IMR-90 (cell line): ENCODE measurements at regions not wholly inside any gene's neighbourhood (a gene's known extent, or its start where the extent isn't known, plus 50 kb on each side); places are given as distances from the start of the nearest gene placed in this dataset.
A peak's percentile ranks its signal among the peaks of the same experiment; 100 is the strongest.

Source experiments
- ATAC-seq: fragments of 200-7000 bp; cut with Tn5 transposase; 2 replicates; pipeline ENCODE4 v1.9.1; 2020; ENCODE audit warnings: low read depth, mild to moderate bottlenecking, moderate library complexity
- BruUV-seq: library from RNA; stranded (reverse); fragments of 400-500 nt; replicated peaks from 2 replicates; lab custom pipeline; 2021; lab: Mats Ljungman, UMichigan
- CTCF ChIA-PET: fragments of 300-600 bp; formaldehyde crosslinking; extraction: SDS; loops from one replicate; lab custom pipeline; 2021; ENCODE audit warnings: antibody characterized with exemption; lab: Yijun Ruan, JAX
- POLR2A ChIA-PET: fragments of 300-600 bp; sonication (Branson Sonifier 250); formaldehyde crosslinking; loops from one replicate; lab custom pipeline; 2022; ENCODE audit warnings: antibody characterized with exemption; ENCODE audit not compliant: unreplicated experiment; lab: Charles Lee
- DNase-seq: peaks from one replicate; pipeline ENCODE4 v3.0.0; 2013
- H2AFZ ChIP-seq: replicated peaks from 2 replicates; pipeline ENCODE3; 2013; ENCODE audit warnings: low read length, mild to moderate bottlenecking; ENCODE audit not compliant: poor library complexity
- H2AK5ac ChIP-seq: 2 replicates; pipeline ENCODE4 v1.6.1; 2013; ENCODE audit warnings: low read depth, low read length, inconsistent platforms
- H2AK9ac ChIP-seq: replicated peaks from 2 replicates; pipeline ENCODE3; 2013; ENCODE audit warnings: mild to moderate bottlenecking, low read depth, low read length, moderate library complexity; ENCODE audit not compliant: poor library complexity
- H2BK120ac ChIP-seq: 2 replicates; pipeline ENCODE4 v1.6.1; 2013; ENCODE audit warnings: low read depth, low read length, inconsistent platforms
- H2BK15ac ChIP-seq: 3 replicates; pipeline ENCODE4 v1.6.1; 2013; ENCODE audit warnings: low read depth, low read length, inconsistent platforms
- H2BK20ac ChIP-seq: 2 replicates; pipeline ENCODE4 v1.6.1; 2013; ENCODE audit warnings: low read depth, mild to moderate bottlenecking, inconsistent platforms, low read length, moderate library complexity
- H2BK5ac ChIP-seq: 2 replicates; pipeline ENCODE4 v1.6.1; 2013; ENCODE audit warnings: mild to moderate bottlenecking, low read depth, low read length, inconsistent platforms; ENCODE audit not compliant: poor library complexity, severe bottlenecking
- H3K14ac ChIP-seq: replicated peaks from 2 replicates; pipeline ENCODE4 v1.6.1; 2013; ENCODE audit warnings: low read depth, low read length, inconsistent platforms
- H3K18ac ChIP-seq: 2 replicates; pipeline ENCODE4 v1.6.1; 2013; ENCODE audit warnings: low read depth, low read length, control low read depth
- H3K23ac ChIP-seq: 2 replicates; pipeline ENCODE4 v1.6.1; 2013; ENCODE audit warnings: low read depth, low read length, inconsistent platforms
- H3K27ac ChIP-seq: 2 replicates; pipeline ENCODE4 v1.5.1; 2013; ENCODE audit warnings: mild to moderate bottlenecking, control low read depth, low read length; ENCODE audit not compliant: insufficient read depth
- H3K27me3 ChIP-seq: 2 replicates; pipeline ENCODE4 v1.6.1; 2013; ENCODE audit warnings: low read length; ENCODE audit not compliant: control insufficient read depth, insufficient read depth
- H3K36me3 ChIP-seq: 2 replicates; pipeline ENCODE4 v1.6.1; 2013; ENCODE audit warnings: low read length, mixed read lengths; ENCODE audit not compliant: control insufficient read depth, insufficient read depth
- H3K4ac ChIP-seq: 2 replicates; pipeline ENCODE4 v1.6.1; 2013; ENCODE audit warnings: low read depth, low read length, inconsistent platforms
- H3K4me1 ChIP-seq: 2 replicates; pipeline ENCODE4 v1.6.1; 2013; ENCODE audit warnings: low read length, mixed read lengths; ENCODE audit not compliant: control insufficient read depth, insufficient read depth
- H3K4me2 ChIP-seq: 2 replicates; pipeline ENCODE4 v1.6.1; 2013; ENCODE audit warnings: low read depth, mild to moderate bottlenecking, control low read depth, low read length, moderate library complexity
- H3K4me3 ChIP-seq: 2 replicates; pipeline ENCODE4 v1.5.1; 2013; ENCODE audit warnings: low read depth, mild to moderate bottlenecking, control low read depth, low read length, moderate library complexity; ENCODE audit not compliant: insufficient read depth
- H3K56ac ChIP-seq: 2 replicates; pipeline ENCODE4 v1.6.1; 2013; ENCODE audit warnings: low read length, inconsistent platforms; ENCODE audit not compliant: insufficient read depth; ENCODE audit errors: extremely low read depth
- H3K79me1 ChIP-seq, 2 experiments: 2 replicates each; pipeline ENCODE4 v1.6.1; 2013; ENCODE audit warnings: low read length in 2 of 2, inconsistent platforms in 1 of 2, low read depth in 1 of 2
- H3K9ac ChIP-seq: 2 replicates; pipeline ENCODE4 v1.6.1; 2013; ENCODE audit warnings: low read depth, low read length, control low read depth
- H3K9me1 ChIP-seq: 2 replicates; pipeline ENCODE4 v1.6.1; 2013; ENCODE audit warnings: low read length, inconsistent platforms; ENCODE audit not compliant: insufficient read depth
- H3K9me3 ChIP-seq: 2 replicates; pipeline ENCODE4 v1.6.1; 2013; ENCODE audit warnings: low read length; ENCODE audit not compliant: control insufficient read depth, insufficient read depth
- H4K20me1 ChIP-seq: 2 replicates; pipeline ENCODE4 v1.6.1; 2013; ENCODE audit warnings: low read length, inconsistent platforms; ENCODE audit not compliant: insufficient read depth
- H4K5ac ChIP-seq: 2 replicates; pipeline ENCODE4 v1.6.1; 2013; ENCODE audit warnings: mild to moderate bottlenecking, low read depth, low read length, control low read depth
- H4K8ac ChIP-seq, 2 experiments: 2 replicates each; pipeline ENCODE4 v1.6.1; 2013; ENCODE audit warnings: low read depth in 2 of 2, low read length in 2 of 2, control low read depth in 1 of 2, inconsistent platforms in 1 of 2
- H4K91ac ChIP-seq: 2 replicates; pipeline ENCODE4 v1.6.1; 2013; ENCODE audit warnings: low read depth, low read length, inconsistent platforms; ENCODE audit not compliant: insufficient read depth
- FOS ChIP-seq: fragments of 150-350 bp; IDR thresholded peaks from 2 replicates; pipeline ENCODE4 v1.6.1; 2016; ENCODE audit warnings: low read depth, low read length
- MAFK ChIP-seq: IDR thresholded peaks from 2 replicates; pipeline ENCODE4 v1.6.1; 2012; ENCODE audit warnings: low read depth, low read length, improper control_type of control experiment
- NFE2L2 ChIP-seq: fragments of 150-350 bp; IDR thresholded peaks from 2 replicates; pipeline ENCODE4 v1.6.1; 2016; ENCODE audit warnings: low read depth, mild to moderate bottlenecking, low read length
- WGBS, 2 experiments: methylation state at CpG; one replicate each; pipeline versions ENCODE4 v1.1.5 to v1.1.7; 2013; ENCODE audit warnings: missing lambda C conversion rate in 2 of 2; ENCODE audit not compliant: insufficient read length in 1 of 2; ENCODE audit errors: extremely low coverage in 2 of 2; 5-methylcytosine and 5-hydroxymethylcytosine counted together
- dilution Hi-C: fragments of 300-500 bp; cut with HindIII; formaldehyde crosslinking; loops from one replicate; pipeline ENCODE4 v1.14.3; 2018; ENCODE audit warnings: low sequenced_read_pairs; ENCODE audit not compliant: unreplicated experiment
- in situ Hi-C: fragments of 300-500 bp; cut with MboI; formaldehyde crosslinking; loops from 3 replicates; pipeline ENCODE4 v1.14.3; 2019; ENCODE audit warnings: low sequenced_read_pairs, inconsistent platforms, mixed read lengths
- intact Hi-C: fragments of 100-400 bp; cut with micrococcal nuclease; formaldehyde crosslinking; loops from 2 replicates; pipeline ENCODE4 v1.10.0; 2022
- TF ChIP-seq, protein P1 (sequence below): fragments of 150-350 bp; IDR thresholded peaks from 2 replicates; pipeline ENCODE4 v1.6.1; 2017; ENCODE audit warnings: mild to moderate bottlenecking, antibody characterized with exemption, low read length, low read depth
- TF ChIP-seq, protein P2 (sequence below): fragments of 150-350 bp; IDR thresholded peaks from 2 replicates; pipeline ENCODE4 v1.6.1; 2016; ENCODE audit warnings: low read depth, mild to moderate bottlenecking, low read length, moderate library complexity, borderline replicate concordance

DNA sequence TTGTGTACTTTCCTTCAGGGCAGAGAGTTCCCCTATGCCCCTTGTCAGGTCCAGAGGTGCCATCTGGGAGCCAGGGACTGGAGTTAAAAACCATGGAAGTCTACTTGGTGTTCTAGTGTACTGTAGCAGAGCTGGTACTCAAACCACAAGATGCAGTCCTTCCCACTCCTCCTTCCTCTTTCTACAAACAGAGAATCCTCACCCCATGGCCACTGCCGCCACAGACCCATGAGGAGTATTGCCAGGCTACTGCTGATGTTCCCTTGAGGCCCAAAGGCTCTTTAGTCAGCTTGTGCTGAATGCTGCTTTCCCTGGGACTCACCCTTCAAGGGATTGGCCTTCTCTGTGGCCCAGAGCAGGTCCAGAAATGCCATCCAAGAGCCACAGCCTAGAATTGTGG, 229.2 kb upstream of the ZPLD1 start:
- H2BK20ac ChIP-seq, result peak overlapping the region; percentile 58; the same call in 1 of the 2 replicates
- no peak overlapping the region; the same call in 1 of the 2 replicates for H4K91ac ChIP-seq
- no peak overlapping the region for H2AK9ac ChIP-seq
- no peak overlapping the region for H3K23ac ChIP-seq
- BruUV-seq, result no TSS peak
- no peak overlapping the region for H2BK5ac ChIP-seq
- H3K79me1 ChIP-seq, result no peaks in the 10 kb centered on the region
- H2AK5ac ChIP-seq, result no peak overlapping the region
- DNase-seq (no peak), ATAC-seq (no peak)
- H2BK15ac ChIP-seq, result peak overlapping the region; percentile 5; the same call in 1 of the 3 replicates
- ChIA-PET CTCF (no interaction called here), POLR2A (no interaction called here)
- no peaks in the 10 kb centered on the region for H4K20me1 ChIP-seq
- no peaks in the 10 kb centered on the region for H3K9me3 ChIP-seq
- no peak overlapping the region for H3K9ac ChIP-seq
- H2AFZ ChIP-seq, result no peak overlapping the region
- dilution Hi-C loops (no loop called here), in situ Hi-C loops (no loop called here), intact Hi-C loops (no loop called here)
- H3K4ac ChIP-seq, result 0 out of 2 replicates have a peak overlapping the region, but pooled peaks have one; percentile 59
- H3K27me3 ChIP-seq, result no peaks in the 10 kb centered on the region
- no peak overlapping the region for H3K4me2 ChIP-seq
- H3K14ac ChIP-seq, result 0 out of 2 replicates have a peak overlapping the region, but pooled peaks have one; percentile 3
- no peak overlapping the region for H3K27ac ChIP-seq
- H3K18ac ChIP-seq, result no peak overlapping the region
- no CpG with 5 or more reads among the region's 1 CpG for WGBS, 2 experiments
- peak overlapping the region; percentile 14; the same call in 1 of the 2 replicates for H2BK120ac ChIP-seq
- H4K8ac ChIP-seq, result no peak overlapping the region
- H3K9me1 ChIP-seq, result peaks cover 7% of the 10 kb centered on the region
- no peak overlapping the region for H3K56ac ChIP-seq
- TF ChIP-seq FOS, result no peak
- TF ChIP-seq, protein P1, sequence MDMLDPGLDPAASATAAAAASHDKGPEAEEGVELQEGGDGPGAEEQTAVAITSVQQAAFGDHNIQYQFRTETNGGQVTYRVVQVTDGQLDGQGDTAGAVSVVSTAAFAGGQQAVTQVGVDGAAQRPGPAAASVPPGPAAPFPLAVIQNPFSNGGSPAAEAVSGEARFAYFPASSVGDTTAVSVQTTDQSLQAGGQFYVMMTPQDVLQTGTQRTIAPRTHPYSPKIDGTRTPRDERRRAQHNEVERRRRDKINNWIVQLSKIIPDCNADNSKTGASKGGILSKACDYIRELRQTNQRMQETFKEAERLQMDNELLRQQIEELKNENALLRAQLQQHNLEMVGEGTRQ, result no peak
- TF ChIP-seq MAFK, result no peak
- TF ChIP-seq, protein P2, sequence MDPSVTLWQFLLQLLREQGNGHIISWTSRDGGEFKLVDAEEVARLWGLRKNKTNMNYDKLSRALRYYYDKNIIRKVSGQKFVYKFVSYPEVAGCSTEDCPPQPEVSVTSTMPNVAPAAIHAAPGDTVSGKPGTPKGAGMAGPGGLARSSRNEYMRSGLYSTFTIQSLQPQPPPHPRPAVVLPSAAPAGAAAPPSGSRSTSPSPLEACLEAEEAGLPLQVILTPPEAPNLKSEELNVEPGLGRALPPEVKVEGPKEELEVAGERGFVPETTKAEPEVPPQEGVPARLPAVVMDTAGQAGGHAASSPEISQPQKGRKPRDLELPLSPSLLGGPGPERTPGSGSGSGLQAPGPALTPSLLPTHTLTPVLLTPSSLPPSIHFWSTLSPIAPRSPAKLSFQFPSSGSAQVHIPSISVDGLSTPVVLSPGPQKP, result no peak
- no peak for TF ChIP-seq NFE2L2
- H3K36me3 ChIP-seq, result no peaks in the 10 kb centered on the region
- no peak overlapping the region for H3K4me3 ChIP-seq
- no peak overlapping the region for H4K5ac ChIP-seq
- peaks cover 15% of the 10 kb centered on the region for H3K4me1 ChIP-seq
